ENCODE measurements at regions not wholly inside any gene's neighbourhood (a gene's known extent, or its start where the extent isn't known, plus 50 kb on each side); places are given as distances from the start of the nearest gene placed in this dataset.

DNA sequence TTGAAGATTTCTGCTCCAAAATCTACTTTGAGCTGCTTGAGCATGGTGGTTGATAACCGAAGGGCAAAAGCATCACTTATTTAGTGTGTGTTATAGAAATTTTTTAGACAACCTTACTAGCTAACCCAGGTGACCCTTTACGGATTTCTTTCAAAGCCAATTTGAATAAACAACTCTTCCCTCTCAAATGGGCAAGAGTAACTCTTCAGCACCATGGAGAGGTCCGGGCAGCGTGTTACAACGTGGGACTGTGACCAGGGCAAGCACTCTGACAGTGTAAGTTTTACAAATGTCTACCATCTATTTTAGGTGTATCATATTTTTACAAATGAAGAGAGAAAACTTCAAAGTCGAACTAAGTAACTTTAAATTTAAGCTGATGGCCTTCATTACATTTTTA, 471.8 kb downstream of the MFSD1 start:
- H3K27ac Mint-ChIP-seq (ENCODE audit: unreplicated experiment) = no peak overlapping the region
- no peak for DNase-seq (ENCODE audit: extremely low spot score, unreplicated experiment)
- peaks cover 27% of the 10 kb centered on the region for H3K27me3 Mint-ChIP-seq (ENCODE audit: unreplicated experiment)

DNA sequence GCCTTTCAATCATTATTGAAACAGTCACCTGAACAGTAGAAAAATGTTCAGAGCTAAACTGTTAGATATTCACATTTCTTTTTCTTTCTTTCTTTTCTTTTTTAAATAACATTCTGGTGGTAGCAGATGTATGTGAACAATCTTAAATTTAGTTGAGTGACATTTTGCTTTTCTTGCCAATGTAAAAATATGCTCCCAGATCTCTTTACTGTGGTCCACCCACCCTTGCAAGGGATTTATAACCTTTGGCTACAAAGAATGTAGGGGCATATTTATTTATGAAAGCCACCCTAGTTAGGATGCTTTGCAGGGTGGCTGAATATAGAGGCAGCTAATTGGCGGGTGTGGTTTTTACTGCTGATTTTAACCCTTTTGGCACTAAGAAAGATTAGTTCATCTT, 473.9 kb downstream of the MFSD1 start:
- peaks cover 18% of the 10 kb centered on the region for H3K27me3 Mint-ChIP-seq (ENCODE audit: unreplicated experiment)
- no peaks in the 10 kb centered on the region for H3K9me3 Mint-ChIP-seq (ENCODE audit: unreplicated experiment)
- H3K4me3 Mint-ChIP-seq (ENCODE audit: unreplicated experiment) = no peak overlapping the region
- TF ChIP-seq, protein P1, sequence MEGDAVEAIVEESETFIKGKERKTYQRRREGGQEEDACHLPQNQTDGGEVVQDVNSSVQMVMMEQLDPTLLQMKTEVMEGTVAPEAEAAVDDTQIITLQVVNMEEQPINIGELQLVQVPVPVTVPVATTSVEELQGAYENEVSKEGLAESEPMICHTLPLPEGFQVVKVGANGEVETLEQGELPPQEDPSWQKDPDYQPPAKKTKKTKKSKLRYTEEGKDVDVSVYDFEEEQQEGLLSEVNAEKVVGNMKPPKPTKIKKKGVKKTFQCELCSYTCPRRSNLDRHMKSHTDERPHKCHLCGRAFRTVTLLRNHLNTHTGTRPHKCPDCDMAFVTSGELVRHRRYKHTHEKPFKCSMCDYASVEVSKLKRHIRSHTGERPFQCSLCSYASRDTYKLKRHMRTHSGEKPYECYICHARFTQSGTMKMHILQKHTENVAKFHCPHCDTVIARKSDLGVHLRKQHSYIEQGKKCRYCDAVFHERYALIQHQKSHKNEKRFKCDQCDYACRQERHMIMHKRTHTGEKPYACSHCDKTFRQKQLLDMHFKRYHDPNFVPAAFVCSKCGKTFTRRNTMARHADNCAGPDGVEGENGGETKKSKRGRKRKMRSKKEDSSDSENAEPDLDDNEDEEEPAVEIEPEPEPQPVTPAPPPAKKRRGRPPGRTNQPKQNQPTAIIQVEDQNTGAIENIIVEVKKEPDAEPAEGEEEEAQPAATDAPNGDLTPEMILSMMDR (IDR thresholded peaks at IDR 0.05) = no peak
- no peaks in the 10 kb centered on the region for H3K36me3 Mint-ChIP-seq (ENCODE audit: unreplicated experiment)
- no peak for DNase-seq (ENCODE audit: extremely low spot score, unreplicated experiment)
- H3K4me1 Mint-ChIP-seq (ENCODE audit: unreplicated experiment) = no peaks in the 10 kb centered on the region
- H3K27ac Mint-ChIP-seq (ENCODE audit: unreplicated experiment) = no peak overlapping the region

More for the DNA sequence above, 471.8 kb downstream of the MFSD1 start:
- Mint-ChIP-seq H3K36me3 (ENCODE audit: unreplicated experiment) (no peaks in the 10 kb centered on the region), H3K4me3 (ENCODE audit: unreplicated experiment) (no peak overlapping the region), H3K9me3 (ENCODE audit: unreplicated experiment) (no peaks in the 10 kb centered on the region), H3K4me1 (ENCODE audit: unreplicated experiment) (no peaks in the 10 kb centered on the region)
- TF ChIP-seq, protein P1 (IDR thresholded peaks at IDR 0.05) = no peak

DNA sequence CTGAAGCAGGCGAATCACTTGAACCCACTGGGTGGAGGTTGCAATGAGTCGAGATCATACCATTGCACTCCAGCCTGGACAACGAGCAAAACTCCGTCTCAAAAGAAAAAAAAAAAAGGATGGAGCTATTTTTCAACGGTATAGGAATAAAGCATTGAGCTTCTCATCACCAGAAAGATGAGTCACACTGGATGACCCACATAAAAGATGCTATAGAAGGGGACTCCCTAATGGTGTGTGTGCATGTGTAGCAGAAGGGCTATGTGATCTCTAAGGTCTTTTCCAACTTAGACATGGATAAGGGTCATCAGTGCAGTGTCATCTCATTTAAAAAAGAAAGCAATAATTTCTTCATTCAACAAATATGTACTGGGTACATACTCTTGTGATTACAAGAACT, 476.0 kb downstream of the MFSD1 start:
- no peak for DNase-seq (ENCODE audit: extremely low spot score, unreplicated experiment)
- peaks cover 18% of the 10 kb centered on the region for H3K27me3 Mint-ChIP-seq (ENCODE audit: unreplicated experiment)
- H3K4me1 Mint-ChIP-seq (ENCODE audit: unreplicated experiment) = no peaks in the 10 kb centered on the region
- TF ChIP-seq, protein P1 (IDR thresholded peaks at IDR 0.05) = no peak
- H3K27ac Mint-ChIP-seq (ENCODE audit: unreplicated experiment) = no peak overlapping the region
- H3K4me3 Mint-ChIP-seq (ENCODE audit: unreplicated experiment) = no peak overlapping the region
- no peaks in the 10 kb centered on the region for H3K9me3 Mint-ChIP-seq (ENCODE audit: unreplicated experiment)
- no peaks in the 10 kb centered on the region for H3K36me3 Mint-ChIP-seq (ENCODE audit: unreplicated experiment)

DNA sequence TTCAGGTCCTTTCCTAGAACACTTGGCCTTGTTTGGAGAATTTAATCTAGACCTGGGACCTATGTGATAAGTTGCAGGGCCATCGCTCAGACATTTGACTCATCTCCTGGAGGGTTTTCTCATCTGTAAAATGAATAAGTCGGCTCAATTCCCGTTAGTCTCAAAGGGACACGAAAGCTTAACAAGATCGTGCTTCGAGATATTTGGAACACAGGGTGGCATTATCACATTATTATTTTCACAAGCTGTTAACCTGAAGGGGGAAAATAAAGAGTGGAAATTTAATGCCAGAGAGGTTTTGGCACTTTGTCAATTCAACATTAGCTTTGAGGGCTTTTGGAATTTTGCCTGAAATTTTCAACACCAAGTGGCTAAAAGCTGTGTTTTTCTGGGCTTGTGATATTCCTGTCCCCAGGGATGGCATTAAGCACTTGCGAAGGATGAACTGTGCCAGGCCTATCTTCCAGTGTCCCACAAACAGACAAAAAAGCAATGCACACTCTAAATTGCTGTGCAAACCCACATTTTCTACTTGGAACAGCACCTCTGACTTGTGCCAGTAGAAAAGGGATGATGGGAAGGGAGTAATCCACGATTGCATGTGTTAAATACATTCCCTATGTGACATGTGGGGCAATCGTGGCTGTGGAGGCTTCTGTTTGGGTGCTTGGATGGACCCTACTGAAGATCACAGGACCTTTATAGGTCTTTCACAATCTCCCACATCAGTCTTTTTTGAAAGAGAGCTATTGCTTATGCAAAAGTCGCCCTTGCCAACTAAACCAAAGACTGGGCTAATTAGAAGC, 478.7 kb downstream of the MFSD1 start:
- Mint-ChIP-seq H3K9me3 (ENCODE audit: unreplicated experiment) (no peaks in the 10 kb centered on the region), H3K4me3 (ENCODE audit: unreplicated experiment) (no peak overlapping the region), H3K4me1 (ENCODE audit: unreplicated experiment) (no peaks in the 10 kb centered on the region), H3K27ac (ENCODE audit: unreplicated experiment) (no peak overlapping the region), H3K27me3 (ENCODE audit: unreplicated experiment) (peaks cover 13% of the 10 kb centered on the region), H3K36me3 (ENCODE audit: unreplicated experiment) (no peaks in the 10 kb centered on the region)
- DNase-seq (ENCODE audit: extremely low spot score, unreplicated experiment) = no peak
- TF ChIP-seq, protein P1 (IDR thresholded peaks at IDR 0.05) = no peak

DNA sequence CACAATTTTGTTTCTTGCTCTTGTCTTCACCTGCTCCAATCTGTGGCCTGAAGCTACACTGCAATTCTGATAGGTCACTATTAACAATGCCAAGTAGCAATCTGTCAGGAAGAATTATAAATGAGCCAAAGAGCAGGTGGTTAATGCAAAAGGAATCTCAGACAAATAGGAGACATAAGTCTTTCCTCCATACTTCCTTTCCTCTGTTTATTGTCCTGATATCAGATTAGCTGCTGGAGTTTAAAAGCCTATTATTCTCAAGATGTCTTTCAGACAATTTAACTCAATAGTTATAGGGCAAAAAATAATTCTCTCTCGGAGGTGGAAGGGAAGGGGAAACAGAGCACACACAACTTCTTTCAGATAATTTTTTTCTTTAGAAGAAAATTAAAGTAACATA, 491.6 kb downstream of the MFSD1 start:
- H3K27ac Mint-ChIP-seq (ENCODE audit: unreplicated experiment) = no peak overlapping the region
- DNase-seq (ENCODE audit: extremely low spot score, unreplicated experiment) = no peak
- H3K36me3 Mint-ChIP-seq (ENCODE audit: unreplicated experiment) = no peaks in the 10 kb centered on the region
- H3K27me3 Mint-ChIP-seq (ENCODE audit: unreplicated experiment) = peaks cover 12% of the 10 kb centered on the region
- TF ChIP-seq, protein P1 (IDR thresholded peaks at IDR 0.05) = no peak
- no peaks in the 10 kb centered on the region for H3K4me1 Mint-ChIP-seq (ENCODE audit: unreplicated experiment)
- no peaks in the 10 kb centered on the region for H3K9me3 Mint-ChIP-seq (ENCODE audit: unreplicated experiment)
- no peak overlapping the region for H3K4me3 Mint-ChIP-seq (ENCODE audit: unreplicated experiment)
